ENCODE measurements at regions not wholly inside any gene's neighbourhood (a gene's known extent, or its start where the extent isn't known, plus 50 kb on each side); places are given as distances from the start of the nearest gene placed in this dataset.
"Not testable (repeated sequence)": the region's sequence is repeated elsewhere in the genome, so short reads cannot be mapped to it uniquely, and the experiment has no call there.

GRCh38 chr16:48680881-48681280 lies 70.9 kb upstream of the N4BP1 start:
- no peak for DNase-seq (ENCODE audit: low read depth)

- peak; percentile 38 for DNase-seq (ENCODE audit: low read depth)
These were observed 66.9 kb upstream of the N4BP1 start for GRCh38 chr16:48676836-48677235.

GRCh38 chr16:48668184-48668583 lies 58.2 kb upstream of the N4BP1 start:
- DNase-seq (ENCODE audit: low read depth): not testable (repeated sequence)

GRCh38 chr16:48659940-48660339 lies 50.0 kb upstream of the N4BP1 start:
- no peak for DNase-seq (ENCODE audit: low read depth)
